Suppressor macrophage treated with lipopolysaccharide for 1 hour (primary cell): ENCODE measurements at regions not wholly inside any gene's neighbourhood (a gene's known extent, or its start where the extent isn't known, plus 50 kb on each side); places are given as distances from the start of the nearest gene placed in this dataset.
A peak's percentile ranks its signal among the peaks of the same experiment; 100 is the strongest.

Experiments used
- DNase-seq, 3 donors: peaks; one replicate each; pipeline ENCODE4 v3.0.0-alpha.2; 2020 to 2022

GRCh38 chr9:18359335-18359734, 114.6 kb upstream of the ADAMTSL1 start:
- no peak for DNase-seq

GRCh38 chr9:18360005-18360404, 113.9 kb upstream of the ADAMTSL1 start:
- no peak for DNase-seq

- DNase-seq: no peak
Observed at GRCh38 chr9:18361646-18362045, 112.3 kb upstream of the ADAMTSL1 start.

DNA sequence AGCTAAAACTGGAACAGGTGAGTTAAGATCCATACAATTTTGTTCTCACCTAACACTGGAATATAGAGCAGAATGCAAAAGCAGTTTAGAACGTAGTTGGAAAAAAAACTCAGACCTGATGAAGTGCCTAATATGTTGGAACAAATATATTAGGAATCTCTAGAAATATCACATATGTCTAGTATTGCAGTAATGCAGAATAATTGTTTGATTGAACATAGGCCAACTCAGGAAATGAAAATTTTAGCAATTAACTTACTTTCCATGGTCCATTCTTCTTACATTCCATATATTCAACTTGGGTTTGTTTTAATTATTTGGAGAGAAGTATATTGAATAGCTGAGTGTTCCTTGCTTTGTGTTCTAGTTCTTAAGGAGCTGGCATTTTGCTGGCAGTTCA, 111.8 kb upstream of the ADAMTSL1 start:
- DNase-seq: no peak

DNA sequence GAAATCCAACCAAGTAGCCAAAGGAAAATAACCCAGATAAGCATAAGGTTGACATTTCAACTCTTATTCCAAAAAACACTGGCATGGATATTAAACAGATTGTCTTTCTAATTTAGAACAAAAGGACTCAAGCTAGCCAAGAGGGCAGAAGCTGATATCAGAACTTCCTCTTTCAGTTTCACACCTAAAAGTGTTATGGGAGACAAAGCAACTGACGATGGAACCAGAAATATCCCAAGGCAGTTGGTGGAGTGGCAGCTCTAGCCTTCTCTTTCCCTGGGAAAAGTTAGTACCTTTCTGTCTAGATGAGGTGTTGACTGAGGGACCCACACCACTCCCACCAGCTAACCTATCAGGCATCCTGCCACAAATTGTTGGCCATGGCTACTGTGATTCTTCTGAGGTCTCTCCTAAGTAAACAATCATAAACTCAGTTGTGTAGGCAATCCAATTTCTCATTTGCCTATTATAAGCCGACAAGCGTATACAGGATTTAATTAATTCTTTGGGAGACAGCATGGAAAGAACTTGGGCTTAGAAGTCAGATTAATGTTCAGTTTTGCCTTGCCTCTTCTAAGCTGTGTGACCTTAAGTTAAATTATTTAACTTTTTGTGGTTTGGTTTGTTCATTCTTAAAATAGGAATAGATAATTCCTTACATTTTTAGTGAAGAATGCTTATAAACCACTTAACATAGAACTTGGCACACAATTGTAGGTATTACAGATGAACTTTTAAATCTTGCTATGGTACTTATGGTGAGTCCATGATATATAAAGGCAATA, 110.9 kb upstream of the ADAMTSL1 start:
- DNase-seq: peak; percentile 3 to 25 (median 11)

DNA sequence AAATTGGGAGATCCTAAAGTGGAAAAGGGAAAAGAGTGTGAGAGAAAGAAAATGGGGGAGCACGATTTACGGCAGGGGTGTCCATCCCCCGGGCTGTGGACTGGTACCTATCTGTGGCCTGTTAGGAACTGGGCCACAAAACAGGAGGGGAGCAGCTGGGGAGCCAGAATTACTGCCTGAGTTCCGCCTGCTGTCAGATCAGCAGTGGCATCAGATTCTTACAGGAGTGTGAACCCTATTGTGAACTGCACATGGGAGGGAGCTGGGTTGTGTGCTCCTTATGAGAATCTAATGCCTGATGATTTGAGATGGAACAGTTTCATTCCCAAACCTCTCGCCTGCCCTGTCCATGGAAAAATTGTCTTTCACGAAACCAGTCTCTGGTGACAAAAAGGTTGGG, 108.3 kb upstream of the ADAMTSL1 start:
- DNase-seq: no peak

- DNase-seq: peak; percentile 27 to 30 (median 28)
Observed at GRCh38 chr9:18366184-18366583, 107.8 kb upstream of the ADAMTSL1 start.

- DNase-seq: no peak
Observed at GRCh38 chr9:18368206-18368605, 105.7 kb upstream of the ADAMTSL1 start.

- DNase-seq: no peak
Observed at GRCh38 chr9:18371141-18371540, 102.8 kb upstream of the ADAMTSL1 start.

DNA sequence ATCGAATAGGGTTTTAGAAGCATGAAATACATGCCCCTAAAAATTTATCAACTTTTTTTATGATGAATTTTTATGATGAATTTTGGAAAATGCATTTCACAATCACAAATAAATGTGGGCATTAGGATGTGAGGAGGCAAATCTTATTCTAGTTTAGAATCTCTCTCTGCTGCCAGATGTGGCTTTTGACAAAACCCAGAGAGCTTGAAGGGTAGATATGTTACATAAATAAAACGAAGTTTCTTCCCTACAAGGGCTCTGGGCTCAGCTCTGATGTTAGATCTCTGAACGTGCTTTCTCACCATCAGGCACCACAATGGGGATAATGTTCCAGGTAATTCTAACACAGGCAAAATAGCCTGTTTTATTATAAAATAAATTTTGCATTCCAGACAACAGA, 102.3 kb upstream of the ADAMTSL1 start:
- no peak for DNase-seq

GRCh38 chr9:18379073-18379811, 94.7 kb upstream of the ADAMTSL1 start:
- no peak for DNase-seq

DNA sequence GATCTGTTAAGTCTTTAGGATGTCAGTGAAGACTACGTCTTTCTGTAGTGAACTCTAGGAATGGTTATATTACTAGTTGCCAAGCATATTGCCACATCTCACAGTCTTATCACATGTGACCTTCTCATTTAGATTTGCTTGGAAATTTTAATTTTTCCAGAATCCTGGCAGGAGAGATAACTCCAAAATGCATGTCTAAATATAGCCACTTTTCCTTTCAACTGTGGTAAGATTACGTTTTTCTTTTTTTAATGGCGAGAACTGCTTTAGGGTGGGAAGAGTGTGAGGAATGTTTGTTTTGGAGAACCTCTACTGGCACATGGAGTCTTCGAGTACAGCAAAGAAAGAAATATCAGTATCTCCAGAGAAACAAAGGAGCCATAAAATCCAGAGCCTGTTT, 91.7 kb upstream of the ADAMTSL1 start:
- no peak for DNase-seq

GRCh38 chr9:18384066-18384465, 89.9 kb upstream of the ADAMTSL1 start:
- DNase-seq: peak; percentile 22 to 51 (median 29)

GRCh38 chr9:18385696-18386490, 88.1 kb upstream of the ADAMTSL1 start:
- no peak for DNase-seq

DNA sequence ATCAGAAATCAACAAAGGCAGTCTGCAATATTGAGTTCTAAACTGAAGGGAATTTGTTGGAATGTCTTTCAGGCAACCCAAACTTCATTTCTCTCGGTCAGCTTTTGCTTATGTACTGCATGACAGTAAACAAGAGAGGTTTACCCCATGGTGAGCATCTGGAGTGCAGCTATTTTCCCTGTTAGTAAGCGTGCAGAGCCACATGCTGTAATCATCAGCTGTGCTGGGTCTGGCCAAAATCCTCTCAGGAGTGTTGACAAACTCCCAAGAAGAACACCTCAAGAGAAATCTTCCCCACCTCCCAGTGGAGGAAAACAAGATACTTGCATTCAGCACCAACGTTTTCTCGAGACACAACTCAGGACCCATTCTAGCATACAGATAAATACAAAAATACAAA, 83.6 kb upstream of the ADAMTSL1 start:
- no peak for DNase-seq

DNA sequence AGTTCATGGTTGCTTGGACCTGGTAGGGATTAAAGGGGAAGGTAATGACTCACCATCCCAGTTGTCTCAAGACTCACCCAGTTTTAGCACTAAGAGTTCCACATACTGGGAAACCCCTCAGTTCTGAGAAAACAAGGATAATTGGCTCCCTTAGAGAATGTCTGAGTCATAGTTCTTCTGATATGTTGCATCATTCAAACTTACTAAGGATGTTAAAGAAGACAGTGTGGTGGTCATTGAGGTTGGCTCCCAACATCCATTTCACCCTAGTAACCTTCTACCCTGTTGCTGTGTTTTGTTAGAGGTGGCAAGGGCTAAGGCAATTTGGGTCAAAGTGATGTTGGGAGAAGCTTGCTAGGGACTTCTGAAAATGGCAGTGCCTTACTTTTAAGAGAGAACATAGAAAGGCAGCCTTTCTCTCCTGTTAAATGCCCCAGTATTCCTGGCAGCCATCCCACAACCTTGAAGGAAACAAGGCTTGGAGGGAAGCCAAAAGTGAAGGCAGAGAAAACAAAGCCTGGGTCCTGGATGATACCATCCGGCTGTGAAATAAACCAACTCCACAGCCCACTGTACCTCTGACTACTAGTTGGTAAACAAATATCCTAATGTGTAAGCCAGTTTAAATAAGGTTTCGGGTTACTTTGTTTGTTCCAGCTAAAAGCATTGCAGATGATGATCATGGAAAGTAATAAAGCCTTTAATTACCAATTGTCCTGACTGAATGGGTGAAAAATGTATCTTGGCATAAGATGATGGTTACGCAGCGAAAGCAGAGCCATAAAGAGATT, 80.4 kb upstream of the ADAMTSL1 start:
- DNase-seq: peak; percentile 62 to 86 (median 72)

DNA sequence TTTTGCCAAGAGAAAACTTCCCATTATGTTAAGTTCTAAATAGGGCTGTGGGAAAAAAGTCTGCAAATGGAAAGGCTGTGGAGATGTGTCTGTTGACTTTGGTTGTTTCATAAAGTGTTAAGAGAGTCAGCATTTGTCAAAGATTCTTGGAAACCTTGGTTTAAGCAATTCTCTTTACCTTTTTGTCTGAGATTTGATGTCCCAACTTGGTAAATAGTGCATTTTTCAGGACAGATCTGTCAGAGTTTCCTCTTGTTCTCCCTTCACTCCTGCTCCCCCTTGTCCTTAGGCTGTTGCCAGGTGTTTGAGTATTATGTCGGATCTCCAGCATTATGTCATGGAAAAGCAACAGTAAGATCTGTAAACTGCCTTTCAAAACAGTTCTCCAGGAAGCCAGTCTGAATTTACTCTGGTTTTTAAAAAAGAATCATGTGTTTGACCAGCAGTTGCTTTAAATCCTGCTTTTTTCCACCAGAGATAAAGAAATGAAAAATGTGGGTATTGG, 79.1 kb upstream of the ADAMTSL1 start:
- no peak for DNase-seq

DNA sequence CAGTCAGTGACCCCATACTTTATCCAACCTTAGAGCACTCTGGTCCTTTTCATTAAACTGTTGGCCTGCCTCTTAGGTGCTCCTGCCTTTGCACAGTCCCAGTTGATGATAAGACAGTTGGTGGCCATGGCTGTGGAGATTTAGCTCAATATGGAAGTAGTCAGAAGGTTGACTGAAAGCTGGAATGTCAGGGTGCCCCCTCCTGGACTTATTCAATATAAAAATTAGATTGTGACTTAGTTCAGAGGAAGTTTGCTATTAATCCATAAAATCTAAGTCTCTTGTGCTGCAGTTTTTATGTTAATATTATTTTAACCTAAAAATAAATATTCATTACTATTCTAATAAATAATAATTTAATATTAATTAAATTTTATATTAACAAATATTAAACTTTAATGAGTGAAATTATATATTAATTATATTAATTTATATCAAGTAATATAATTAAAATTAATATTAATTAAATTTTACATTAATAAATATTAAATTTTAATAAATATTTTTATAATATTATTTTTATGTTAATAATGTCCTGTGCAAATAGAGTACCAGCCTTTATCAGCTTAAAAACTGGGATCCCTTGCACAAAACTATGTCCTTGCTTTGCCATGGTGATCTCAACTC, 77.7 kb upstream of the ADAMTSL1 start:
- DNase-seq: peak; percentile 27 to 34 (median 33)

- no peak for DNase-seq
Observed at GRCh38 chr9:18397076-18397475, 76.9 kb upstream of the ADAMTSL1 start.

DNA sequence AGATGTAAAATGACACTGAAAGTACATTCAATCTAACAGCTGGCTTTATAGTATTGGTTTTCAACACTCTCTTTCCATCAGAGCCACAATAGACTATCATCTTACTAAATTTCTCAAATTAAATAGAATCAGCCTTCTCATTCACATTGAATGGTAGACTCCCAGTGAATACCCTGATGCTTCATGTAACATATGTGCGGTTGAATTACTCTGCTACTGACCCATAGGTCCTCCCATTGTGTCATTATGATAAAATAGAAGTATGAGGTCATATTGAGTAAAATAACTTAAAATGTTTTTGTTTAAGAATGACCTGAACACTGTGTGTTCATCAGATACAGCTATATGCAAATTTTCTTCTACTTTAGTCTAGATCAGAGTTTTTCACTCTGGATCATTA, 75.9 kb upstream of the ADAMTSL1 start:
- DNase-seq: no peak

GRCh38 chr9:18404434-18405029, 69.4 kb upstream of the ADAMTSL1 start:
- no peak for DNase-seq

DNA sequence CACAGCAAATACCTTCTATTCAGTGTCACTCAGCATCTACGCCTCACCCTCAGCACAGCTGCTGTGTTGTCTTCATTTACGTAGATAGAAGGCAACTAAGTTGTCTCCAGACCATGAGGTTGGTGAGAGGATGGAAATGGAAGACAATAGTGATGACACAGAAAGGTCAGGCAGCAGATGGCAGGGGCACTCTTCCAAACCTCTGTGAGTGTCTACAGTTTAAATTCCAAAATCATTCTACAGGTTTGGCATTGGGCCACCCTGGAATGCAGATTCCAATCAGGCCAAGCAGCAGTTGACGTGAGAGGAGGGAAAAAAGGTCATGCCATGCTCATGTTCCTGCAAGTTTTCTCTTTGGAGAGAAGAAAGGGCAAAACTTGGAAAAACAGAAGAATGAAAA, 68.7 kb upstream of the ADAMTSL1 start:
- no peak for DNase-seq
